ENCODE measurements at regions not wholly inside any gene's neighbourhood (a gene's known extent, or its start where the extent isn't known, plus 50 kb on each side); places are given as distances from the start of the nearest gene placed in this dataset.

DNA sequence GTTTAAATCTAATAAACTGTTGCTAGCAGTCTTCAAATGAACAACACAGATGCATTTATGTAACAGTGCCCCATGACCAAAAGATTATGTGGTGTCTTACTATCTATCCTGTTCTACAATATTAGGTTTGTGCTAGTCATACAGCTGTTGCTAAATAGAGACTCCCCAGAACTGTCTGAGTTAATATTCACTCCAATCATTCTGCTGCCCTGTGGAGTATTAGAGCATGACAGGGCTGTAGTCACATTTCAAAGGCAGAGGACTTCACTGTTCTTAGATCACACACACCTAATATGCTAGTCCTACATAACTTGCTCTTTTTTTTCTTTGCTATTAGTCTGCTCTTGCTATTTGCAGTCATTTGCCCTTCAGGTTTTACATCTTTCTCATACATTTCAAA, 157.6 kb upstream of the MDGA2 start:
- POLR2A ChIA-PET: no interaction called here
- CTCF ChIA-PET: no interaction called here

DNA sequence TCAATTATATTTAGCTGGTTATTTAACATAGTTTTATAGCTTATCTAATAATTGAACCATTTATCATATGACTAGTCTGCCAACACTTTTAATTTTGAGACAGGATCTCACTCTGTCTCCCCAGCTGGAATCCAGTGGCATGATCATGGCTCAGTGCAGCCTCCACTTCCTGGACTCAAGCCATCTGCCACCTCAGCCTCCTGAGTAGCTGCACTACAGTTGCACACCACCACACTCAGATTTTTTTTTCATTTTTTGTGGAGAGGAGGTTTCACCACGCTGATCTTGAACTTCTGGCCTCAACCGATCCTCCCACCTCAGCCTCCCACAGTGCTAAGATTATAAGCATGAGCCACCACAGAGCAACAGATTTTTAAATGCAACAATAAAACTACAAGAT, 151.4 kb upstream of the MDGA2 start:
- ChIA-PET POLR2A (no interaction called here), CTCF (no interaction called here)

DNA sequence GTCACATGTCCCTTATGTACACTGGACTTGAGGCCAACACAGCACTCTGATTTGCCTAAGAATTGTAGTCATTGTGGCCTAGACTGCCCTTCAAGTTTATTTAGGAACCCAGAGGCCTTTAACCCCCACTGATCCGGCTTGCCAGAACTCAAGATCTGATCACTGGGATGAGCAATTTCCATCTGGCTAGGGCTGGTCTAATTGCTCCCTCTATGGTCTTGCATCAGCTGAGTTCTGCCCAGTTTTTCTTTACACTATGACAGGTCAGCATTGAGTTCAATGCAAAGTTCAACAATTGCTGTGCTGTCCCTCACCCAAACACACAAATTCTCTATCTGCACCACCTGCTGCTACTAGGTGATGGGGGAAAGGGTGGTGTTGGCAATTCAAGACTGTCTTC, 146.9 kb upstream of the MDGA2 start:
- ChIA-PET CTCF (no interaction called here), POLR2A (no interaction called here)

DNA sequence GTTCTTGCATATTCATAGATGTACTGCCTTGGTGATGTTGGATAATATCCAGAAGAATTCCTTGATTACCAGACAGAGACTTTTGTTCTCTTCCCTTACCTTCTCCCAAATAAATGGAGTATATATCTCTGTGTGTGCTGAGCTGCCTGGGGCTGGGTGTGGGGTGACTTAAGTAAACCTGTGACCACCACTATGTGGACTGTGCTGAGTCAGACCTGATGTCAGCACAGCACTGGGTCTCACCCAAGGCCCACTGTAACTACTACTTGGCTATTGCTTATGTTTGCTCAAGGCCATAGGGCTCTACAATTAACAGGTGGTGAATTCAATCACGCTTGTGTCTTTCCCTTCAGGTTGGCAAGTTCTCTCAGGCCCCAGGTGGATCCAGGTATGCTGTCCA, 145.7 kb upstream of the MDGA2 start:
- POLR2A ChIA-PET: no interaction called here

DNA sequence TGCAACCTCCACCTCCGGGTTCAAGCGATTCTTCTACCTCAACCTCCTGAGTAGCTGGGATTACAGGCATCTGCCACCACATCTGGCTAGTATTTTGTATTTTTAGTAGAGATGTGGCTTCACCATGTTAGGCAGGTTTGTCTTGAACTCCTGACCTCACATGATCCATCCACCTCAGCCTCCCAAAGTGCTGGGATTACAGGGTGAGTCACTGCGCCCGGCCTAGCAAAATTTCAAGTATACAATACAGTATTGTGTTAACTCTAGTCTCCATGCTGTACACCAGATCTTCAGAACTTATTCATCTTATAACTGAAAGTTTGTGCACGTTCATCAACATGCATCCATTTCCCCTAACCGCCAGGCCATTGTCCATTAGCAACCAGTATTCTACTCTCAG, 115.1 kb upstream of the MDGA2 start:
- CTCF ChIA-PET: no interaction called here
- POLR2A ChIA-PET: no interaction called here

More for the DNA sequence above, 145.7 kb upstream of the MDGA2 start:
- CTCF ChIA-PET: no interaction called here

DNA sequence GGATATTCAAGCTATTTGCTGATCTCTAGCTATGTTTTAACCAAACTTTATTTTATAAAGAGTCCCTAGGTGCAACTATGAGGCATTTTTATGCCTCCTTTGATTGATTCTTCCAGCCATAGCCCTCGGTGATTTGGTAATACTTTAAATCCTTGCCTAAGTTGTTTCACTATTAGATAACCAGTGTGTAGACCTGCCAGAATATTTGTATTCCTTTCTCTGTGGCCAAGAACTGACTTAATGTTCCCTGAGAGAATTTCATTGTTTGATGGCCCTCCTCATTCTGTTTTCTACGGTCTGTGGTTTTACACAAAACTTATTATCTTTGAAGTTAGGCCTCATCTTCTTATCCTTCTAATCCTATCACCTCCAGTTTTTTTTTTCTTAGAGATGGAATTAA, 109.7 kb upstream of the MDGA2 start:
- CTCF ChIA-PET: no interaction called here
- POLR2A ChIA-PET: no interaction called here

DNA sequence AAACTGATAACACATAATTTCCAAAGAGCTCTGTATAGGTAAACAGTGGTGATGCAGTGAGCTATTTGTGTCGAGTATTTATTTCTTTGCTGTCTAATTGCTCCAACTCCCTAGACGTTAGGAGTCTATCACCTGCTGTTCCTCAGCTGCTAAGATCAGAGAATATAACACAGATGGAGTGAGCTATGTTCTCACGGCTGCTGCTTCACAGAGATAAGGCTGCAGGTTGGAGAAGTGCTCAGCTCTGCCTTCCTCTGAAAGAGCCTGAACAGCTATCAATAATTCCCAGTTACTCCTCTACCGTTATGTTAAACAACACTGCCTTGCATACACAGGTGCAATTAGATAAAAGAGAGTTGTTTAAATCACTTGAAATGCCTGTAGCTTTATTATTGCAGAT, 103.2 kb upstream of the MDGA2 start:
- ChIA-PET POLR2A (no interaction called here), CTCF (no interaction called here)

DNA sequence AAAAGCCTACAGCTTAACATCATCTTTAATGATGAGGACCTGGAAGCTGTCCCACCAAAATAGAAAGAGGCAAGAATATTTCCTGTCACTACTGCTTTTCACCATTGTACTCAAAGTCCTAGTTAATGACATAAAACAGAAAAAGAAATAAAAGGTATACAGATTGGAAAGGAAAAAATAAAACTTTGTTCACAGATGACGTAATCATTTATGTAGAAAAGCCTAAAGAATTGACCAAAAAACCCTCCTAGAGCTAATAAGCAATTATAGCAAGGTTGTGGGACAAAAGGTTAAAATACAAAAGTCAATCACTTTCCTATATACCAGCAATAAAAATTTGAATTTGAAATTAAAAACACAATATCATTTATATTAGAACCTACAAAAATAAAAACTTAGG, 97.2 kb upstream of the MDGA2 start:
- ChIA-PET CTCF (no interaction called here), POLR2A (no interaction called here)

DNA sequence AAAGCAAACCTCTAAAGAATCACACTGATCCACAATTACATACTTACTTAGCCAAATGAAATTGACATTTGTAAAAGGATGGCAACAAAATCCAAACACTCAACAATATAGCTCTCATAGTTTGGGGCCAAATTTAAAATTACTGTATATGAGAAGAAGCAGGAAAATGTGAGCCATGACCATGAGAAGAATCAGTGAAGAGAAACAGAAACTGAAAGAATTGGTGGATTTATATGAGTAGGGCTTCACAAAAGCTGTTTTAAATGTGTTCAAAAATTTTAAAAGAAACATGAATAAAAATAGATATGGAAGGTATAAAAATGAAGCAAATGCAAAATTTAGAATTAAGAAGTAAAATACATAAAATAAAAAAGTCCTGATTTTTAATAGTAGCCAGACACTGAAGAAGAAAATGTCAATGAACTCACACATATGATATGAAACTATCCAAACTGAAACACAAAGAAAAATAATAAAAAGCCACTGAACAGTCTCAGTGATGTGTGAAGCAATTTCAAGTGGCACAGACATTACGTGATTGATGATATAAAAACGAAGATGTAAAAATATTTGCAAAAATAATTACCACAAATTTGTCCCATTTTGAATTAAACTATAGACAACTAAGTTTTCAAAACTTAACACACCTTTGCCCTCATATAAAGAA, 87.9 kb upstream of the MDGA2 start:
- CTCF ChIA-PET: no interaction called here
- POLR2A ChIA-PET: no interaction called here

DNA sequence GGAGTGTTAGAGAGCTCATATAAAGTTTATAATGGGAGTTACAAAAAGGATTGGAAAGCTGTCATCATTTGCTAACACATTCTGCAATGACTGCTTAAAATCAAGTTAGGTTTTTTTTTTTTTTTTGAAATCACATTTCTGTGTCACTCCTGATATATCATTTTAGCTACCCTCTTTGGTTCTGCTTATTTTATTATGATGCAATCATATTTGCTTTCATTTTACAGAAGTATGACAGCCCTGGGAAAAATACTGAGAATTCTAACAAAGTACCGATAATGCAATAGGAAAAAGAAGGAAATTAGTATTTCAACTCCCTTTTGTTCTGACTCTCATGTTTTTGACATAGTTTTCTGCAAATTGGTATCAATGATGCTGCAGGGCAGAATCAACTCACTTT, 71.6 kb upstream of the MDGA2 start:
- ChIA-PET CTCF (no interaction called here), POLR2A (no interaction called here)

DNA sequence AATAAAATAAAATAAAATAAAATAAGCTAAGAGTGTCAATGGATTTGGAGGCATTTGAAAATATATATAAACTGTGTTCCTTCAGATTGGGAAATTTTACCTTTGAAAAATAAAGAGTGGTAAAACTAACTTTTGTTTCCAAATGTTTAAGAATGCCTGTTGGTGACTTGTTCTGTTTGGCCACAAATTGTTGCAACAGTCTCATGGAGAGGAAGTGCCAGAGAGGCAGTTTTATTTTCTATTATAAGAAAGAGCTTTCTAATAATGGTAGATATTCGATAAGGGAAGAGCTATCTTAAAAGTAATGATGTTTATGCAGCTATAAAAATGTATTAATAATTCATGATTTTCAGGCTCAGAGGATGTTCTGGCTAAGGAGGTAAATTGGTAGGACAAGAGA, 68.8 kb upstream of the MDGA2 start:
- ChIA-PET POLR2A (no interaction called here), CTCF (no interaction called here)

DNA sequence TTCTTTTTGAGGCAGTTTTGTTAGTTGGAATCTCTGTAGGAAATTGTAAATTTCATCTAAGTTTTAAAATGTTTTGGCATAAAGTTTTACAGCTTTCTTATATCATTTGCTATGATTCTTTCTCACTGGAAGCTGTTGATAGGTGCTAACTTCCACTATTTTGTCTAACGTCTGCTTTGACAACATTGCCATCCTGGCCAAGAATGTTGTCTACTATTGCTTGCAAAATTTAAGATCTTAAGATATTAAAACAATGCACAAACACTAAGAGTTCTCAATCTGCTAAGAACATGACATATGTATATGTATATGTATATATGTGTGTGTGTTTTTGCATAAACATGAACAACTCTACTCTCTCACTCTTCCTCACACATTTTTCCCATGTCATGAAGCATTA, 64.1 kb upstream of the MDGA2 start:
- CTCF ChIA-PET: no interaction called here
- POLR2A ChIA-PET: no interaction called here

DNA sequence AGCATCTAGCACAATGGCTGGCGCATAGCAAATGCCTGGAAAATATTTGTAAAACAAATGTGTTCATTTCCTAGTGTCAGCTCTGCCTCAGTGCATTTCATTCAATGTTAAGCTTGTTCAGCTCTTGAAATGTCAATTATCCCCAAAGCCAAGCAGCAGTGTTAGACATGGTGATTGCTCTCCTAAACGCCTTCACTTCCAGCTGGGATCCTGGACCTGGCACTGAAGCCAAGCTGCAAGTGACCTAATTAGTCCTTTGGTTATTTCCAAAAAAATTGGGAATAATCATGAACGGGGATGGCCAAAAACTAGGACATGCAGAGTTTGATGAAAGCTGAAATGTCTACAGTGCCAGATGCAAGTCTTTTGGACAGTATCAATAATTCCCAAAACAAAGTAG, 54.9 kb upstream of the MDGA2 start:
- ChIA-PET CTCF (no interaction called here), POLR2A (no interaction called here)
